ENCODE measurements at regions not wholly inside any gene's neighbourhood (a gene's known extent, or its start where the extent isn't known, plus 50 kb on each side); places are given as distances from the start of the nearest gene placed in this dataset.

- TF ChIP-seq PPARA (CRISPR knock-in tag; IDR thresholded peaks at IDR 0.05; ENCODE audit: borderline replicate concordance) (no peak), ZFP30 (CRISPR knock-in tag; IDR thresholded peaks at IDR 0.05) (no peak), BACH2 (CRISPR knock-in tag; IDR thresholded peaks at IDR 0.05; ENCODE audit: borderline replicate concordance) (no peak), GLIS3 (CRISPR knock-in tag; IDR thresholded peaks at IDR 0.05) (no peak), ZFP3 (CRISPR knock-in tag; IDR thresholded peaks at IDR 0.05) (no peak), PATZ1 (CRISPR knock-in tag; IDR thresholded peaks at IDR 0.05; ENCODE audit: borderline replicate concordance) (no peak), SNAI2 (CRISPR knock-in tag; IDR thresholded peaks at IDR 0.05) (no peak), ZC3H10 (CRISPR knock-in tag; IDR thresholded peaks at IDR 0.05) (no peak)
These were observed 502.9 kb downstream of the GRIN2A start for GRCh38 chr16:9679213-9679767.

Data from SK-N-SH treated with all-trans-retinoic acid at 6 μM for 48 hours (cell line).